HG02970 (cell line): ENCODE measurements at regions not wholly inside any gene's neighbourhood (a gene's known extent, or its start where the extent isn't known, plus 50 kb on each side); places are given as distances from the start of the nearest gene placed in this dataset.
"Not testable (repeated sequence)": the region's sequence is repeated elsewhere in the genome, so short reads cannot be mapped to it uniquely, and the experiment has no call there.

Experiments used
- ATAC-seq: cut with Tn5 transposase; IDR thresholded peaks from one replicate; pipeline ENCODE4 v1.9.1; 2021; ENCODE audit warnings: mild to moderate bottlenecking, moderate library complexity, moderate number of reproducible peaks; ENCODE audit not compliant: unreplicated experiment, low FRiP score

DNA sequence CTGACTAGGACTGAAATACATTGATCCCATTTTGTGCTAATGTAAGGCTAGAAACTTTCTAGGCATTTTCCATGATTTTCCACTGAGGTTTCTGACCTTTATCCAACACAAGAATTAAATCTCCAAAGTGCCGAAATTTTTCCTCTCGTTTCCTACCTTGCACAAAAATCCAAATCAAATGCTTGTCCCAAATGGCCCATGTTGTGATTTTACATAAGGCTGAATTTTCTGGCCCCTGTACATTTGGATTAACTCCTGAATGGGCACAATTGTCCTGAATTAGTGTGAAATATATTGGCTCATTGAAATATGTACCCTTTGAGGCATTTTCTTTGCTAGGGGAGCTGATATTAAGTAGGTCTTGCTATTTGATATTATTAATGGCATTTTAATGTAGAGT is 105.6 kb upstream of the CBLB start:
- ATAC-seq: no peak

DNA sequence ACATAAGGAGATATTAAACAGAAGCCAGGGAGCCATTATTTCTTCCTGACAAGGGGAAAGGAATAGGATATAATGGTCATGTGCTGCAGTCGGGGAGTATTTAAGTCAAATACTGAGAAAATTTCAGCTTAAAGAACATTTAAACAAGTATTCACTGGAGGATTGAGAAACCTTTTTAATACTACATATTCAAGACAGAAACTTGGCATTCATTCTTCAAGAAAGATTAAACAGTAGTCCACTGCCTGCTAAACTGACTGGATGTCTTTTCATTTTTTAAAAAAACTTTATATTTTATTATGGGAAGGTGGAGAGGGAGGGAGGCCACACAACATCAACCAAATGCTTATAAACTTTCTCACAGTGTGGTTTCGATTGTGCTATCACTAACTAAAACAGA is 107.4 kb upstream of the CBLB start:
- no peak for ATAC-seq

DNA sequence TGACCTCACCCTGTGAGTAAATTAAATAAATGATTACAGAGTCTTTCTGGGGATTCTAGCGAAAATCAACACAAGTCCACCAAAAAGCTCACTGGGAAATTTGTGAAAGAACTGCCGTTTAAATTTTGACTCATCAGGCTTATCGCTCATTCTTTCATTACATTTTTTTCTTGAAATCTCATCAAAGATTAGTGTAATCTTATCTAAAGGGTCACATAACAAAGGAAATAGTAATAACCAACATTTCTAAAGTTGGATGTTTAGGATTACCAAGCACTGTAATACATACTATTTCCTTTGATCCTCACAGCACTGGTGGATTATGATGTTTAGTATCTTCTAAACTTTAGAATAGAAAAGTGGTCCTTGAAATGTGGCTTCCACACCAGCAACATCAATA is 111.1 kb upstream of the CBLB start:
- no peak for ATAC-seq

DNA sequence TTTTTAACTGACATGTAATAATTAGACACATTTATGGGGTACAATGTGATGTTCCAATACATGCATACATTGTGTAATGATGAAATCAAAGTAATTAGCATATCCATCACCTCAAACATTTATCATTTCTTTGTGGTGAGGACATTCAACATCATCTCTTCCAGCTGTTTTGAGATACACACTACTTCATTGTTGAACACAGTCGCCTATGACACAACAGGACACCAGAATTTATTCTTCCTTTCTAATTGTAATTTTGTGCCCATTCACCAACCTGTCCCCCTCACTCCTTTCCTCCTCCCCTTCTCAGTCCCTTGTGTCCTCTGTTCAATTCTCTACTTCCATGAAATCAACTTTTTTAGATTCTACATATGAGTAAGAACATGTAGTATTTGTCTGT is 113.4 kb upstream of the CBLB start:
- no peak for ATAC-seq

DNA sequence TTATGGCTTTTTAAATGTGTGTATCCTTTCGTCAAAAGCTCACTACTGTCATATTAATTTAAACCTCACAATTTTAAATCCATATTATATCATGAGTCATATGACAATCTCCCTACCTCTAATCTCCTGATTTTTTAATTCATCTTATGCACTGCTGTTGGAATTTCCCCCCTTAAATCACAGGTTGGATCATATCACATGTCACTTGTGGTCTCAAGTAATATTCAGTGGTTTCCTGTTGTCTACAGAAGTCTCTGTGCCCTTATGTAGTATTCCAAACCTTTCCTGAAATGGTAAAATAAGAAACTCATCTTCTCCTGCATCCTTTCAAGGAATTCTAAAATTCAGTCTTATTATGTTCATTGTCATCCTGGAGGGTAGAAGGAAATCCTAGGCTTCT is 116.0 kb upstream of the CBLB start:
- ATAC-seq: no peak

DNA sequence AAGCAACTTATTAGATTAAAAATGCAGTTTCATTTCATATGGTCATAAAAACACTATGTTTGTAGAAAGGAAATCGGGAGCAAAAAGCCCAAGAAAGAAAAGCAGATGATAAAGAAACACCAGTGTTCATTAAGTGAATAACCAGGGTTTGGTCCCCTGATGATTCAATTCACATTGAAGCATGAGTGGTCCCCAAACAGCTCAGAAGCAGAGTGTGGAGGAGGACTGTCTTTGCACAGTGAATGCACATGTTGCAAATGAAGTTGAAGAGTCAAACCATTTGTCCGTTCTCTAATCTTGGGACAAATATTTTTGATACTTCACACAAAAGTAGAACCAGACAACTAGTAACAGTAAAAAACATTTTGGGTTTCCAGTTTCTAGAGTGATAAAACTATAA is 117.5 kb upstream of the CBLB start:
- ATAC-seq: not testable (repeated sequence)

DNA sequence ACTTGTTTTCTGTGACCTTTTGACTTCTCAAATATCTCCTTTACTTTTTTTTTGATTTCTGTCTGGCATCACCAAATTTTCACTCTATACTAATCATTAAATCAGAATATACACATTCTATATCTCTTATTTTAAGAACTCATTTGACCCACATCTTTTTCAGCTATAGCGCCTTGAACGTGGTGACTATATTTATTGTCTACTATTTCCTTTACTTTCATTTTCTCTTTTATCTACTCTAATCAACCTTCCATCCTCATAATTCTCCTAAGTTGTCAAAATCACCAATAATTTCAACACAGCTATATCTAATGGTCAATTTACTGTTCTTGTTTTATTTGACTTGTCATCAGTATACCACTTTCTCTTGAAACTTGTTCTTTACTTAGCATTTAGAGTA is 119.0 kb upstream of the CBLB start:
- no peak for ATAC-seq

DNA sequence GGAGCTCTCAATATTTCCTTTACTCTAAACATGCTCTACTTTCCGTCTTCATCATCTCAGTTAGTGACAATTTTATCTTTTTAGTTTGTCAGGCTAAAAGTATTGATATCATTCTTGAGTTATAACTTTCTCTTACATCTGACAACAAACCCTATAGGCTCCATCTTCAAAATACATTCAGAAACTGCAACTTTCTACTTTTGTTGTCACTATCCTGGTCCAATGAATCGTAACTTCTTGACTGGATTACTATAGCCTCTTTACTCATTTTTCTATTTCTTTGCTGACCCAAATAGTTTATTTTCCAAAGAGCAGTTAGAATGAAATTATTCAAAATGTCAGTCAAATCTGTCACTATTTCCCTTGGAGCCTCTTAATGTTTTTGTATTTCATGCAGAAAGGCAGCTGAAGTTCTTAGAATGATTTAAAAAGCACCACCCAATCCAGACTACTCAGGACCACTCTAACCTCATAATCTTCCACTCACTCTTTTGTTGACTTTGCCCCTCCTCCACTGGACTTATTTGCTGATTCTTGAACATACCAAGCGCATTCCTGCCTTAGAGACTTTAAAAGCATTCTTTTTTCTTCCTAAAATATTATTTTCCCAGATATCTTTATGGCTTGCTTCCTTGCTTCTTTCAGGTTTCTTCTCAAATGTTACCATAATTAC is 119.9 kb upstream of the CBLB start:
- no peak for ATAC-seq

DNA sequence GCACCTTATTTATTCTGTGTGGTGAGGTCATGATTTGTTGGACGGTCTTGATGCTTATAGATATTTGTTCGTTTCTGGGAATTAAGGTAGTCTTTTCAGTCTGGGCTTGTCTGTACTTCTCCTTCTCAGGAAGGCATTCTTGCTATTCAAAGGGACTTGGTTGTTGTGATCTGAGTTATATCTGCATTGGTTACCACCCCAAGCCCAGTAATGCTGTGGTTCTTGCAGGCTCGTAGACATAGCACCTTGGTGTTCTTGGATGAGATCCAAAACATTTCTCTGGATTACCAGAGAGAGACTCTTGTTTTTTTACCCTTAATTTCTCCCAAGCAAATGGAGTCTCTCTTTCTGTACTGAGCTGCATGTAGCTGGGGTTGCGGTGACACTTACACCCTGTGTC is 128.0 kb upstream of the CBLB start:
- no peak for ATAC-seq

DNA sequence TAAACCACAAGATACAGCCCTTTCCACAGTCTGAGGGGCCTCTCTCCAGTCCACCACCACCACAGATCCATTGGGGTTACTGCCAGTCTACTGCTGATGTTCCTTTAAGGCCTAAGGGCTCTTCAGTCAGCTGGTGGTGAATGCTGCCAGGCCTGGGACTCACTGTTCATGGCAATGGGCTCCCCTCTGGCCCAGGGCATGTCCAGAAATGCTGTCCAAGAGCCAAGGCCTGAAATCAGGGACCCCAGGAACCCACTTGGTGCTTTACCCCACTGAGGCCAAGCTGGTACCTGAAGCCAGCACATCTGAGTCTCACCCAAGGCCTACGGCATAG is 128.6 kb upstream of the CBLB start:
- no peak for ATAC-seq

DNA sequence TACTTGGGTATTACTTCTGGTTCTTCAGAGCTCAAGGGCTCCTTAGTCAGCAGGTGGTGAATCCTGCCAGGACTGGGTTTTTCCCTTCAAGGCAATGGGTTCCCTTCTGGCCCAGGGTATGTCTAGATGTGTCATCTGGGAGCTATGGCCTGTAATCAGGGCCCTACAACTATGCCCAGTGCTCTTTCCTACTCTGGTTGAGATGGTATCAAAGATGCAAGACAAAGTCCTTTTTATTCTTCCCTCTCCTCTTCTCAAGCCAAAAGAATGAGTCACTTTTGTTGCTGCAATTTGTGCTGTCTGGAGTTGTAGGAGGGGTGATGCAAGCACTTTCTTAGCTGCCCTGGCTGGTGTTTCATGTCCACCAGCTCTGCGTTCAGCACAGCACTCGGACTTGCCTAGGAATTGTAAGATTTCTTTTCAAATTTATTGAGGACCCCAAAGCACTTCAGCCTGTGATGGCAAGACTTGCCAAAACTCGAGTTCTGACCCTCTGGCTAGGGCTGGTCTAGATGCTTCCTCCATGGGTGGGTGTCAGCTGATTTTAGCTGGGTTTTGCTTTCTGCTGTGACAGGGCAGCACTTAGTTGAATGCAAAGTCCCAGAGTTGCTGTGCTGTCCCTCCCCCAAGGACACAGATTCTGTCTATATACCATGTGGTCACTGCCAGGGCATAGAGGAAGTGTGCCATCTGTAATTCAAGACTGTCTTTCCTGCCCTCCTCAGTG is 129.2 kb upstream of the CBLB start:
- ATAC-seq: no peak

DNA sequence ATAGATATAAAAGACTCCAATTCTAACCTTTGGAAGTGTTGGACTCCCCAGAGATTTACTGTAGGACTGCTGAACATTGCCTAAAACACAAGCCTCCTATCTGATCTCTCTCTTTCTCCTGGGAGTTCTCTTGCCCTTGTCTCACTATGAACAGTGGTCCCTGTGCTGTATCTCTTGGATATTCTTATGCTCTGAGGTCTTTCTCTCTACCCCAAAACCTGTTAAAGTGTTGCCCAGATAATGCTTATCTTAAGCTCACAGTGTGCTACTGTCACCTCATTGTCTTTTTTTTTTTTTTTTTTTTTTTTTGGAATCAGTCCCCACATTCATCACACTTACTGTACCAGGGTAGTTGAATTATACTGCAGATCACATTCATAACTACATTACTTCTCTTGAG is 131.0 kb upstream of the CBLB start:
- no peak for ATAC-seq

DNA sequence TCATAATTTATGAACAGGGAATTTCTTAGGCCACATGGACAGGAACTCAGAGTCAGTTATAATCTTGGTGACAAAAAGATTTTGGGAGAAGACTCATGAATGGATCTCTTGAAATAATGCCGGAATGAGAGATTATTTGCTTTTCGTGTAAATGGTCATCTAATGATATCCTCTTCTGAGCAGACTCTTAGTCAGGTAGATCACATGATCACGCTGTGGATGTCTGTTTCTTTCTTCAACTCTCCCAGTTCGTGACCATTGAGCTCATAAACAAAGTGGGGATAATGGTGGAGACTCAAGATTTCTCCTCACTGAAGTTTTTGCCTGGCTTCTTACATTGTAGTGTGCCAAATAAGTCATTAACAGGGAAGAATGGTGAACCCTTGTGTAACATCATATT is 133.1 kb upstream of the CBLB start:
- no peak for ATAC-seq

DNA sequence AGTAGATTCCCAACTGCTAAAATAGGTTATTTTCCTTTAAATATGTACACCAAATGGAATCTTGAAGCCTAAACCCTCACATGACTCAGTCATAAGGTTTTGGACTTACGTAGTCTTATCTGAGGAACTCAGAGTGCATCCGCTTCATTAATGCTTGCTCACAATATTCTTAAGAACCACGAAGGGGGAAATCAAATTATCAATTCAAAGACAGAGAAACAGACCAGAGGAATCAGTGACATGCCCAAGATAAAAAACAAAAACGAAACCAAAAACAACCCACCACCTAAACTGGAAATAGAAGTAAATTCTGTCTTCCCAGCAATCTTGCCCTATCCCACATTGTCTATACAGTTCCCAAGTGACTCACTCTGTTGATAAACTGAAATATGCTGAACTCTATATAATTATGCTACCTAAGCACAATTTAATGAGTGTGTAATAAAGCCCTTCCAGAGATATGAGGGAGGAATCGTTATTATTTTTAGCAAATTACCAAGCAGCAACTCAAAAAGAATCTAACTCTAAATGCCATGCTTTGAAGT is 135.4 kb upstream of the CBLB start:
- no peak for ATAC-seq

DNA sequence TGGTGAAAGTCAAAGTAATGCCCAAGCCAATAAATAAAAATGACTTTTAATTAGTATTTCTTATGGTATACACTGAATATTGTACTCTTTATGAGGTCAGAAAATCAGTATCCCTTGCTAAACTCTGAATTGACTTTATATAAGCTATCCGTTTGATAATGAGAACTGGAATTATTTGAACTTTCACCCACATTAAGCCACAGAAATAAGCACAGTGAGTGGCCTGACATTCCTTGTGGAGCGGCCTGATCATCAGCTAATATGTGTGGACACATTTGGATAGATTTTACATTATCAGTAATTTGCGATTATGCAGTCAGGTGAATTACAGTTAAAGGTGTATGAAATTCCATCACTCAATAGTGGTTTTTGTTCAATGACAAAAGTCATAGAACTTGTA is 136.0 kb upstream of the CBLB start:
- no peak for ATAC-seq

DNA sequence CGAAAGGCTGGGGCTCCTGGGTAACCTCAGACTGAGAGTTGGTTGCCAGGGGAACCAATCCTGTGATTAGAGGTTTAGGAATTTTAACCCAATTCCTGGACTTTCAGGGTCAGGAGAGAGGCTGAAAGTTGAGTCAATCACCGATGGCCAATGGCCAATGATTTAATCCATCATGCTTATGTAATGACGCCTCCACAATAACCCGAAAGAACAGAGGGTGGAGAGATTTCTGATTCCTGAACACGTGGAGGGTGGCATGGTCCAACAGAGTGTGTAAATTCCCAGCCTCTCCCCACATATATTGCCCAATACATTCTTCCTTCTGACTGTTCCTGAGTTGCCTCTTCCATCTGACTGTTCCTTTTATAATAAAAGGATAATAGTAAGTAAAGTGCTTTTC is 137.2 kb upstream of the CBLB start:
- no peak for ATAC-seq

DNA sequence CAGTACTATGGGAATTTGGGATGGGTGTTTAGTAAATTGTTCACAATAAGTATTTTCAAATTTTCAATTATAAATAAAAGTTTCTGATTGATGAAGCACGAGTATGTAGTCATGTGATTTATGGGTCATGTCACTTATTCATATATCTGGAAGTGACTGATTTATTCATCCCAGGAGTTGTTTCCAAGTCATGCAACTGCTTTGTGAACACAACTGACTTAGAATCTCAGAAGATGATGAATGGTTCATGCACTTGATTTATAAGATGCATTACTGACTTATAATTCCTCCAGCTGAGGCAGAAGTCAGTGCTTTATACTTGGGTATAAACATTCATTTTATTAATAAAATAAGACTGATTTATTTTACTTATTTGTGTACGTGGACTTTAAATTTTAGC is 137.8 kb upstream of the CBLB start:
- no peak for ATAC-seq

DNA sequence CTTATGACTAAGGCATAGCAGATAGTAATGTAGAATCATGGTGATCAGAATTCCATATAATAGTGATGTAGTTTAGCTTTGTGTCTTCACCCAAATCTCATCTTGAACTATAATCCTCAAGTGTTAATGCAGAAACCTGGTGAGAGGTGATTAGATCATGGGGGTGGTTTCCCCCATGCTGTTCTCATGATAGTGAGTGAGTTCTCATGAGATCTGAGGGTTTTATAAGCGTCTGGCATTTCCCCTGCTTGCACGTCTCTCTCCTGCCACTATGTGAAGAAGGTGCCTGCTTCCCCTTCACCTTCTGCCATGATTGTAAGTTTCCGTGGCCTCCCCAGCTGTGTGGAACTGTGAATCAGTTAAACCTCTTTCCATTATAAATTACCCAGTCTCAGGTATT is 138.7 kb upstream of the CBLB start:
- ATAC-seq: no peak

DNA sequence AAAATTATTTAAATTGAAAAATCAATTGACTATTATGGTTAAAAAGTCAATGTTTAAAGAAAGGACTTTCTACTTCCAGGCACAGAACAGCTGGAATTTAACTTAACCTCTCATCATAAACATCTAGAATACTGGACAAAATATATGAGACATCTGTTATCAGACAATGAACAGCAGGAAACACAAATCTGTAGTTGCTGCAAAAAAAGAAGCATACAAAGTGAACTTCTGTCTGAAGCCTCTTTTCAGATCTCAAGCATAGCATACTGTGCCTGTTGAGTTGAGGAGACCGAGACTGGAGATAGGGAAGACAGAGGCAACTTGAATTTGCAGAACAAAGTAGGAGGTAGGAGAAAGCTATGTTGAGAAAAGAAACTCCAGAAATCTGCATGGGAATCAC is 140.0 kb upstream of the CBLB start:
- no peak for ATAC-seq

DNA sequence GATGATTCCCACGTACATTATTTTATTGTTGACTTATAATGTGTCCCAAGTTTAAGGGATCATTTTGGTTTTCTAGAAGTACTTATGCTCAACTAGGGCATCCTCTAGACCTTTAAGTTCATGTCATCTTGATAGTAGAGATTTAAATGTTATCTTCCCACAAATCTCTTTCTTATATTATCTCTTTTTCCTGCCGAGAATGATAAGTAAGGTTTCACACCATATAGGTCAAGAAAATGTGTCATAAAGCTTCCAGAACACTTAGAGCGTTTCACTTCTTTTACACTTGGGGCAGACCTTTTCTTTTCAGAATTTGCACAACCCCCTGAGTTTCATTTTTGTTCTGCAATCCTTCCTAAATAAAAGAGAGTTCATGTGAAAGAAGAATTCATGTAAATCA is 142.0 kb upstream of the CBLB start:
- no peak for ATAC-seq

DNA sequence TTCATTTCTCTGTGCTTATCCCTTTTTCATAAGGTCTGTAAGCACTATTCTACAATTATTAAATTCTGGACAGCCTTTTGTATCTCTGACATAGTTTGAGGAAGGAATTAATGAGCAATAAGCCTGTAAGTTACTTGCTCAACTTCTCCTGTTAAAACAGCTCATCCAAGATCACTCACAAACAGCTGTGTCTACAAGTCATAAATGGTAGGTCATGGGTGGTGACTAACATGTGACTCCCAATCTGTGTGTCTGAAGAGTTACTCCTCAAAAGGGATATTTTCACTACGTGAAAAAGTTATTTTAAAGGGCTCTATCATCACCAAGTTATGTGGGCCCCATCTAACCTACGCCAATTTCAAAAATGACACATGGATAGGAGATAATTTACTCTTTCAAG is 145.2 kb upstream of the CBLB start:
- ATAC-seq: no peak

DNA sequence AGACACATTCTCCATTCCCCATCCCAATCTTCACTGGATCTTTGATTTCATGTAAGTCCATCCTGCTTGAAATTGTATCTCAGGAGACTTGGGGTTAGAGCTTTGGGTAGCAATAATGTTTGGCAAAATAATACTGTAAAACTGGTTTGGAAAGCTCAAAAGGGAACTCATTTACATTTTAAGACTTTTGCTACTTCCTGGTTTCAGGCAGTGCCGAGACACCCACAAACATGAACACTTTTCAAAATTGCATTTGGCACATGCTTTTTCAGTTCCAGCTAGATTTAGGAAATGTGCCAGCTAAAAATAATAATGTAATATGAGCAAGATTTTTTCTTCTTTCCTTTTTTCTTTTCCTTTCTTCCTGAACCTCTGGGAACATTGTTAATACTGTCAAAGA is 145.7 kb upstream of the CBLB start:
- ATAC-seq: no peak
